HG03378 (cell line): ENCODE measurements at regions not wholly inside any gene's neighbourhood (a gene's known extent, or its start where the extent isn't known, plus 50 kb on each side); places are given as distances from the start of the nearest gene placed in this dataset.

ENCODE experiments used
- ATAC-seq: cut with Tn5 transposase; IDR thresholded peaks from one replicate; pipeline ENCODE4 v1.9.1; 2021; ENCODE audit warnings: mild to moderate bottlenecking, moderate library complexity; ENCODE audit not compliant: unreplicated experiment

GRCh38 chr14:85479306-85479705 lies 50.6 kb upstream of the FLRT2 start:
- ATAC-seq, result no peak

GRCh38 chr14:85479771-85480170 lies 50.2 kb upstream of the FLRT2 start:
- no peak for ATAC-seq
